ENCODE measurements at regions not wholly inside any gene's neighbourhood (a gene's known extent, or its start where the extent isn't known, plus 50 kb on each side); places are given as distances from the start of the nearest gene placed in this dataset.

DNA sequence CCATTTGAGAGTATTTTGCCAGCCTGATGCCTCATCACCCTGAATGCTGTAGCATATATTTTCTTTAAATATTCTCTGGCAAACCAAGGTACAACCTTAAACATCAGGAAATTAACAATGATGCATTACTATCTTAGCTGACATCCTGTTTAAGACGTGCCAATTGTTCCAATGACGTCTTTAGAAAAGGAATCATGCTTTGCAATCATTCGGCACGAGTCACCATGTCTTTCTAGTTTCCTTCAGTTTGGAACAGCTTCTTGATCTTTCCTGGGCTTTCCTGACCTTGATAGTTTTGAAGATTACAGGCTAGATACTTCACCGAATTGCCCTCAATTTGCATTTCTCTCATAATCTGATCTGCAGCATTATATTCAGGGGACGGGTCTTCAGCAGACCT lies 88.2 kb upstream of the GLI2 start:
- TF ChIP-seq, protein P1, sequence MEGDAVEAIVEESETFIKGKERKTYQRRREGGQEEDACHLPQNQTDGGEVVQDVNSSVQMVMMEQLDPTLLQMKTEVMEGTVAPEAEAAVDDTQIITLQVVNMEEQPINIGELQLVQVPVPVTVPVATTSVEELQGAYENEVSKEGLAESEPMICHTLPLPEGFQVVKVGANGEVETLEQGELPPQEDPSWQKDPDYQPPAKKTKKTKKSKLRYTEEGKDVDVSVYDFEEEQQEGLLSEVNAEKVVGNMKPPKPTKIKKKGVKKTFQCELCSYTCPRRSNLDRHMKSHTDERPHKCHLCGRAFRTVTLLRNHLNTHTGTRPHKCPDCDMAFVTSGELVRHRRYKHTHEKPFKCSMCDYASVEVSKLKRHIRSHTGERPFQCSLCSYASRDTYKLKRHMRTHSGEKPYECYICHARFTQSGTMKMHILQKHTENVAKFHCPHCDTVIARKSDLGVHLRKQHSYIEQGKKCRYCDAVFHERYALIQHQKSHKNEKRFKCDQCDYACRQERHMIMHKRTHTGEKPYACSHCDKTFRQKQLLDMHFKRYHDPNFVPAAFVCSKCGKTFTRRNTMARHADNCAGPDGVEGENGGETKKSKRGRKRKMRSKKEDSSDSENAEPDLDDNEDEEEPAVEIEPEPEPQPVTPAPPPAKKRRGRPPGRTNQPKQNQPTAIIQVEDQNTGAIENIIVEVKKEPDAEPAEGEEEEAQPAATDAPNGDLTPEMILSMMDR (IDR thresholded peaks at IDR 0.05; ENCODE audit: low read length): no peak
- TF ChIP-seq EZH2 (IDR thresholded peaks at IDR 0.05; ENCODE audit: borderline replicate concordance, low read length): no peak

Measured in OCI-LY1 (cell line).